Tibial artery (tissue), 4 donors: ENCODE measurements at regions not wholly inside any gene's neighbourhood (a gene's known extent, or its start where the extent isn't known, plus 50 kb on each side); places are given as distances from the start of the nearest gene placed in this dataset.

Experiments
- DNase-seq, 2 donors: peaks; one replicate each; pipeline ENCODE4 v3.0.0-alpha.2; 2019
- H3K27ac ChIP-seq, 2 donors: fragments of 200-600 bp; sonication (generic) in 1 of 2; 1 replicate in 1 of 2; 2 replicates in 1 of 2; pipeline ENCODE4 v1.5.1; 2018 to 2019; ENCODE audit warnings: mild to moderate bottlenecking in 1 of 2
- H3K27me3 ChIP-seq, 2 donors: fragments of 200-600 bp; sonication (generic) in 1 of 2; one replicate each; pipeline versions ENCODE4 v1.5.1 to v1.6.0; 2016 to 2019
- H3K36me3 ChIP-seq, 3 donors: fragments of 200-600 bp; sonication (generic) in 2 of 3; one replicate each; pipeline ENCODE4 v1.5.1; 2016 to 2019; ENCODE audit warnings: mild to moderate bottlenecking in 2 of 3
- H3K4me1 ChIP-seq, 4 donors: fragments of 200-600 bp; sonication (generic) in 2 of 4; 1 replicate in 3 of 4; 2 replicates in 1 of 4; pipeline ENCODE4 v1.5.1; 2016 to 2019
- H3K4me3 ChIP-seq, 2 donors: fragments of 200-600 bp; sonication (generic) in 1 of 2; 1 replicate in 1 of 2; 2 replicates in 1 of 2; pipeline ENCODE4 v1.5.1; 2018 to 2019; ENCODE audit warnings: mild to moderate bottlenecking in 2 of 2
- H3K9me3 ChIP-seq, 3 donors: fragments of 200-600 bp; sonication (generic) in 1 of 3; one replicate each; pipeline ENCODE4 v1.5.1; 2016 to 2019
- intact Hi-C: fragments of 100-400 bp; cut with DNase I; formaldehyde crosslinking; loops from one replicate; pipeline ENCODE4 v1.15.0; 2023; ENCODE audit warnings: low total_unique reads
- TF ChIP-seq, protein P1 (sequence below), 2 experiments: fragments of 200-600 bp in 1 of 2; fragments of 450-650 bp in 1 of 2; IDR thresholded peaks; one replicate each; pipeline ENCODE4 v1.5.1; 2017 to 2019; ENCODE audit warnings: antibody characterized with exemption in 2 of 2, mild to moderate bottlenecking in 1 of 2, moderate library complexity in 1 of 2

DNA sequence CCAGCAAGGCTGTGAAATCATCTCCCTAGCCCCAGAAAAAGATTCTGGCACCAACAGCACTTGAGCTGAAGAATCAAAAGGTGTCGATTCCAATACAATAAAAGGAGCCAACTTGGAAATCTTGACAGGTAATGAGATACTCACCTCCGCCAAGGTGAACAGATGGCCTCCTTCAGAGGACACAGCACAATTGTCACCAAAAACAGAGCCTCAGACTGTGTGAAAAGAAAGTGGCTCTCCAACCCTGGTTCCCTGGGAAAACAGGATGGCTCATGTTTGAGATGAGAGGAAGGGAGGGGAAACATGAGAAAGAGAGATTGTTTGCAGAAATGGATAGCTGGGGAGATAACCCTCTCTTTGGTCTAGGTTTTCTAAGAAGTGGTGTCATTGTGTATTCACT, 168.9 kb downstream of the HS3ST1 start:
- H3K4me1 ChIP-seq, result no peaks in the 10 kb centered on the region
- H3K27ac ChIP-seq, result no peak overlapping the region
- DNase-seq, result no peak
- H3K27me3 ChIP-seq, result no peaks in the 10 kb centered on the region
- no peaks in the 10 kb centered on the region for H3K9me3 ChIP-seq
- H3K36me3 ChIP-seq, result no peaks in the 10 kb centered on the region
- no peak overlapping the region for H3K4me3 ChIP-seq
- intact Hi-C loops, result no loop called here
- TF ChIP-seq, protein P1, sequence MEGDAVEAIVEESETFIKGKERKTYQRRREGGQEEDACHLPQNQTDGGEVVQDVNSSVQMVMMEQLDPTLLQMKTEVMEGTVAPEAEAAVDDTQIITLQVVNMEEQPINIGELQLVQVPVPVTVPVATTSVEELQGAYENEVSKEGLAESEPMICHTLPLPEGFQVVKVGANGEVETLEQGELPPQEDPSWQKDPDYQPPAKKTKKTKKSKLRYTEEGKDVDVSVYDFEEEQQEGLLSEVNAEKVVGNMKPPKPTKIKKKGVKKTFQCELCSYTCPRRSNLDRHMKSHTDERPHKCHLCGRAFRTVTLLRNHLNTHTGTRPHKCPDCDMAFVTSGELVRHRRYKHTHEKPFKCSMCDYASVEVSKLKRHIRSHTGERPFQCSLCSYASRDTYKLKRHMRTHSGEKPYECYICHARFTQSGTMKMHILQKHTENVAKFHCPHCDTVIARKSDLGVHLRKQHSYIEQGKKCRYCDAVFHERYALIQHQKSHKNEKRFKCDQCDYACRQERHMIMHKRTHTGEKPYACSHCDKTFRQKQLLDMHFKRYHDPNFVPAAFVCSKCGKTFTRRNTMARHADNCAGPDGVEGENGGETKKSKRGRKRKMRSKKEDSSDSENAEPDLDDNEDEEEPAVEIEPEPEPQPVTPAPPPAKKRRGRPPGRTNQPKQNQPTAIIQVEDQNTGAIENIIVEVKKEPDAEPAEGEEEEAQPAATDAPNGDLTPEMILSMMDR (IDR thresholded peaks at IDR 0.05), result no peak

DNA sequence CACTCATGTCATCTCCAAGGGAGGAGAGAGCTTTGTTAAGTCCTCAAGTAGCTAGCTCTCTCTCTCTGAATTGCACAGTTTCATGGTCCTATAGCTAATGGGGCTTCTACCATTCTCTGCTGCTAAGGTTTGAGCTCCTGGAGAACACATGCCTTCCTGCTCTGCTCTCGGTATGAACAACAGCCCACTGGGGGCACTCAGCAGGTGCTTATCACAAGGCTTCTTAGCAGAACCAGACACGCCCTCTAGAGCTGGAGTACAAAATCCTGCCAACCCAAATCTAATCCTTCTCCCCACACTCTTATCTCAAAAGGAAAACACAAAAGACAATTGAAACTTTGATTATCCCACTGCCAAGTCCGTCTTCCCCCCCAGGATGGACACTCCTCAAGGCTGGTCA, 176.5 kb downstream of the HS3ST1 start:
- no peak for DNase-seq
- TF ChIP-seq, protein P1 (IDR thresholded peaks at IDR 0.05), result no peak
- Histone ChIP-seq H3K27me3 (no peaks in the 10 kb centered on the region), H3K9me3 (no peaks in the 10 kb centered on the region), H3K36me3 (no peaks in the 10 kb centered on the region), H3K27ac (no peak overlapping the region), H3K4me3 (no peak overlapping the region), H3K4me1 (no peaks in the 10 kb centered on the region)
- intact Hi-C loops, result no loop called here

DNA sequence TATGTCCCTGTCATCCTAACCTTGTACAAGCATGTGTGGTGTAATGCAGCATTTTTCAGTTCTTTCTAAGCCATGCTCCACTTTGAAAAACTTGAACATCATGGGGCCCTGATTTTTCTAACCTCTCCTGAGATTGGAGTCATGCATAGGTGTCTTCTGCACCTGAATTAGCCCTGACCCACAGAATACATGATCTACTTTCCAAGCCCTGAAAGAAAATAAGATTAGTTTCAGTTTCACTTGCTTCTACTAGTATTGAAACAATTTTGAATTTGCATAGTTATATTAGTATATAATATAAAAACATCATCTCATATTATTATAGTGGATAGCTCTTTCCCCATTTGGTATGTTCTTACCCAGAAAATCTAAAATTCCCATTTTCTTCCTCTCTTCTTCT, 178.2 kb downstream of the HS3ST1 start:
- no peak for DNase-seq
- H3K27ac ChIP-seq, result no peak overlapping the region
- intact Hi-C loops, result no loop called here

DNA sequence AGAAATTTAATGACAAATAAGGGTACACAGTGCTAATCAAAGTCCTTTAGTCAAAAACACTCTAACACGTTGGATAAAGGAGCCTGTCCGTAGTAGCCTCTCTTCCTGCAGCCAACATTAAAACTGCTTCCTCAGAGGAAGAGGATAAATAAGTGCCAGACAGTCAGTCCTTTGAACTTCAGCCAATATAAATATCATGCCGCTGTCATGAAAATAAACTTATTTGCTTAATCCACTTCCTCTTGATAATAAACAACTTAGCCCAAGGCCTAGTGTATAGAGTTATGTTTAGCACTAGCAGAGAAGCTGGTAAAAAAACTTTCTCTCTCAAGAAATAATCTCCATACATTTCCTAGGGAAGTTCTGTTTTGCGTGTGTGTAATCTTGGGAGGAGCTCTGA, 196.7 kb downstream of the HS3ST1 start:
- Histone ChIP-seq H3K4me3 (no peak overlapping the region), H3K4me1 (no peaks in the 10 kb centered on the region), H3K27me3 (no peaks in the 10 kb centered on the region), H3K9me3 (no peaks in the 10 kb centered on the region), H3K36me3 (no peaks in the 10 kb centered on the region), H3K27ac (no peak overlapping the region)
- TF ChIP-seq, protein P1 (IDR thresholded peaks at IDR 0.05), result no peak
- DNase-seq, result no peak
- intact Hi-C loops, result no loop called here

More for the DNA sequence above, 178.2 kb downstream of the HS3ST1 start:
- Histone ChIP-seq H3K36me3 (no peaks in the 10 kb centered on the region), H3K4me1 (no peaks in the 10 kb centered on the region), H3K9me3 (peaks cover 0 to 5% (median 0%) of the 10 kb centered on the region in 3 donors), H3K27me3 (no peaks in the 10 kb centered on the region), H3K4me3 (no peak overlapping the region)
- TF ChIP-seq, protein P1 (IDR thresholded peaks at IDR 0.05), result no peak

DNA sequence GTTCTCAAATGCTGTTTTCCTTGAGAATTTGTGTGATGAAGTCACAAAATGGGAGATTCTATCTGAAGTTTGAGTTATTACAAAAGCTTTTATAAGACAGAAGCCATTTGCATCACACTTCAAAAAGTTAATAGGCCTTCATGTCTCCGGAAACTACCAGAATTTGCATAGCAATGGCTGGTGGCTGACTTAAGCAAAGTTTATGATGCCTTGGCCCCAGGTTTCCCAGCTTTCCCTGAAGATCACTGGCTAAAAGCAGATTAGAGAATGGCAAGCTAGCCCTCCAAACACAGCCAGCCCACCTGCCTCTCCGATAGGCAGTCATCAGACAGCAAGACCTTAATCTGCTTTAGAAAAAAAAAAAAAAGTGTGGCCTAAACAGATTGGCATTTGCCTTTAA, 197.8 kb downstream of the HS3ST1 start:
- Histone ChIP-seq H3K4me1 (no peaks in the 10 kb centered on the region), H3K27me3 (no peaks in the 10 kb centered on the region), H3K36me3 (no peaks in the 10 kb centered on the region), H3K4me3 (no peak overlapping the region), H3K9me3 (no peaks in the 10 kb centered on the region), H3K27ac (no peak overlapping the region)
- no peak for DNase-seq
- TF ChIP-seq, protein P1 (IDR thresholded peaks at IDR 0.05), result no peak
- intact Hi-C loops, result no loop called here

DNA sequence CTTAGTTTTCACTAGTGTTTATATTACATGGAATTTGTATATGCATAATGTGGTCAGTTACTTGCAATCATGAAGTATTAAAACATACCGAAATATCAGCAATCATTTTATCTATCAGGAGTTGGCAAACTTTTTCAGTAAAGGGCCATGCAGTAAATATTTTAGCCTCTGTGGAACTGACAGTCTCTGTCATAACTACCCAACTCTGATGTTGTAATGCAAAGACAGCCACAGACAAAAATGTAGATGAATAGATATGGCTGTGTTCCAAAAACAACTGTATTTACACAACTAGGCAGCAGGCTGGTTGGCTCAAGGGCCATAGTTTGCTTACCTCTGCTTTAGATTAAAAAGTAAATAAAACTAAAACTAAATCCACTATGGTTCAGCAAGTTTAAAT, 200.2 kb downstream of the HS3ST1 start:
- no peak overlapping the region for H3K27ac ChIP-seq
- no peaks in the 10 kb centered on the region for H3K9me3 ChIP-seq
- no peaks in the 10 kb centered on the region for H3K36me3 ChIP-seq
- H3K4me3 ChIP-seq, result no peak overlapping the region
- DNase-seq, result no peak
- intact Hi-C loops, result no loop called here
- H3K27me3 ChIP-seq, result peaks cover 0 to 3% of the 10 kb centered on the region in 2 donors
- TF ChIP-seq, protein P1 (IDR thresholded peaks at IDR 0.05), result no peak
- H3K4me1 ChIP-seq, result no peaks in the 10 kb centered on the region
